Progenitor cell of endocrine pancreas (in vitro differentiated cells): ENCODE measurements at regions not wholly inside any gene's neighbourhood (a gene's known extent, or its start where the extent isn't known, plus 50 kb on each side); places are given as distances from the start of the nearest gene placed in this dataset.

Source experiments
- DNase-seq: peaks from one replicate; pipeline ENCODE4 v3.0.0; 2021; ENCODE audit warnings: low spot score; ENCODE audit not compliant: unreplicated experiment
- H3K27ac Mint-ChIP-seq: 2 replicates; pipeline ENCODE4 v1.8.0; 2021; ENCODE audit warnings: mild to moderate bottlenecking, moderate library complexity, mixed read lengths
- H3K27me3 Mint-ChIP-seq: 2 replicates; pipeline ENCODE4 v1.8.0; 2021; ENCODE audit warnings: mixed read lengths
- H3K36me3 Mint-ChIP-seq: 2 replicates; pipeline ENCODE4 v1.8.0; 2022; ENCODE audit warnings: mixed read lengths; ENCODE audit not compliant: insufficient read depth
- H3K4me1 Mint-ChIP-seq: 2 replicates; pipeline ENCODE4 v1.8.0; 2021; ENCODE audit warnings: low read depth, mixed read lengths
- H3K4me3 Mint-ChIP-seq: 2 replicates; pipeline ENCODE4 v1.8.0; 2021; ENCODE audit warnings: low read depth, mild to moderate bottlenecking, moderate library complexity, mixed read lengths
- H3K9me3 Mint-ChIP-seq: 2 replicates; pipeline ENCODE4 v1.8.0; 2021; ENCODE audit warnings: low read depth, mixed read lengths
- CTCF ChIP-seq: fragments of 200-600 bp; sonication (generic); IDR thresholded peaks from one replicate; pipeline ENCODE4 v1.5.0; 2021; ENCODE audit warnings: antibody characterized with exemption, mild to moderate bottlenecking; ENCODE audit not compliant: unreplicated experiment

DNA sequence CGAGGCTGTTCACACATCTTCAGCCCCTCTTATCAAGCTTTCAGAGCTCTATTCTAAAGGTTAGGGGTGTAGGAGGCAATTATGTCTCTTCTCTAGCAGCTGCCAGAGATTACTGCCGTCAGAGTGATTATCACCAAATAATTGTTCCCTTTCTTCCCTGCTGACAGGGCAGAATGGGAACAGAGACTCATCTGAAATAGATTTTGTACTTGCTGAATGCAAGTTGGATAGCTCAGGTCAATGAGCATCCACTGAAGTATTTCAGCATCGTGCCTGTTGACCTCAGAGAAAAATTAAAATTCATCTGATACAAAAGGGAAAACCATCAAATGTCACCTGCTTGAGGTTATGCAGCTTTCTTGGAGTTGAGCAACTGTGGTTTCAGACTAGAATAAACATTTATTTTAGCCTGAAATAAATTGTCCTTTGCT lies 213.7 kb upstream of the MAP3K1 start:
- no peak for DNase-seq
- H3K9me3 Mint-ChIP-seq: no peaks in the 10 kb centered on the region
- H3K36me3 Mint-ChIP-seq: no peaks in the 10 kb centered on the region
- no peaks in the 10 kb centered on the region for H3K4me1 Mint-ChIP-seq
- peaks cover 36% of the 10 kb centered on the region for H3K27me3 Mint-ChIP-seq
- H3K27ac Mint-ChIP-seq: no peak overlapping the region
- H3K4me3 Mint-ChIP-seq: no peak overlapping the region
- TF ChIP-seq CTCF: no peak

- DNase-seq: no peak
- Mint-ChIP-seq H3K4me3 (no peak overlapping the region), H3K27me3 (peaks cover 34% of the 10 kb centered on the region), H3K27ac (no peak overlapping the region), H3K4me1 (no peaks in the 10 kb centered on the region), H3K9me3 (no peaks in the 10 kb centered on the region), H3K36me3 (no peaks in the 10 kb centered on the region)
- no peak for TF ChIP-seq CTCF
Measured at GRCh38 chr5:56598941-56599340, 216.4 kb upstream of the MAP3K1 start.

DNA sequence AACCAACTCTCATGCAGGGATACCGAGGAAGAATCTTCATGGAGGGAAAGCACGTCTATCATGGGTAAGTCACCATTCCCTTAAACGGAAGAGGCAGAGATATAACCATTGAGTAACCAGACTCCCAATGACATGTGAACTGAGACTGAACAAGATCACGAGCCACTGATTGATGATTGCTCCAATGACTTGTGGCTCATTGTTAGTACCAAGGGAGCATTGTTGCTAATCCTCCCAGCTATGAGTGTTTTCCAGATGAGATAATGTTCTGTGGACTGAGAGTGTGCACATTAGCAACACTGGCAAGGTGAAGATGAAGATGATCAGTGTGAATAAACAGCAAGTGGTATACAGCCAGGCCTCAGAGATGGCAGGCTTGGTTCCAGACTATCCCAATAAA lies 219.2 kb upstream of the MAP3K1 start:
- Mint-ChIP-seq H3K9me3 (no peaks in the 10 kb centered on the region), H3K36me3 (no peaks in the 10 kb centered on the region), H3K4me3 (no peak overlapping the region), H3K27ac (no peak overlapping the region), H3K27me3 (peaks cover 30% of the 10 kb centered on the region), H3K4me1 (no peaks in the 10 kb centered on the region)
- TF ChIP-seq CTCF: no peak
- DNase-seq: no peak

GRCh38 chr5:56595566-56595965 lies 219.8 kb upstream of the MAP3K1 start:
- no peak for TF ChIP-seq CTCF
- peaks cover 26% of the 10 kb centered on the region for H3K27me3 Mint-ChIP-seq
- H3K27ac Mint-ChIP-seq: no peak overlapping the region
- no peak for DNase-seq
- H3K4me1 Mint-ChIP-seq: no peaks in the 10 kb centered on the region
- no peak overlapping the region for H3K4me3 Mint-ChIP-seq
- H3K36me3 Mint-ChIP-seq: no peaks in the 10 kb centered on the region
- no peaks in the 10 kb centered on the region for H3K9me3 Mint-ChIP-seq

DNA sequence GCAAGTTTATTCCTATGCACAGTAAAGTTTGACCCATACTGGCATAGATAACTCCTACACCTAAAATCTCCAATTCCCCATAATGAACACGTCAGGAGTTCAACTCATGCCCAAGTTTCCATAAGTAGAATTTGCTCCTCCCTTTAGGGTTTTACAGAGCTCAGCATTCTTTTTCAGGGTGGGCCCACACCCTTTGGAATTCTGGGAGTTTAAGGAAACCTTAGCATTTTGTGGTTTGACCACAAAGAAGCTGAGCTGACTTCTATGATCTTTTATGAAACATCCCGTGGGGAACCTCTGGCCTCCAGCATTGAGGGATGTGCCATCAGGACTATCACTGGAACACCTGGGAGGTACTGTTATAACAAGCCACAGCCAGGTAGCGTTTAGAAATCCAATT lies 220.6 kb upstream of the MAP3K1 start:
- no peak for TF ChIP-seq CTCF
- no peaks in the 10 kb centered on the region for H3K36me3 Mint-ChIP-seq
- no peak overlapping the region for H3K4me3 Mint-ChIP-seq
- H3K27me3 Mint-ChIP-seq: peaks cover 22% of the 10 kb centered on the region
- no peaks in the 10 kb centered on the region for H3K4me1 Mint-ChIP-seq
- no peak for DNase-seq
- H3K9me3 Mint-ChIP-seq: no peaks in the 10 kb centered on the region
- H3K27ac Mint-ChIP-seq: no peak overlapping the region
